Ovary (tissue), 7 donors: ENCODE measurements at regions not wholly inside any gene's neighbourhood (a gene's known extent, or its start where the extent isn't known, plus 50 kb on each side); places are given as distances from the start of the nearest gene placed in this dataset.
"Not testable (repeated sequence)": the region's sequence is repeated elsewhere in the genome, so short reads cannot be mapped to it uniquely, and the experiment has no call there.

ENCODE experiments used
- DNase-seq, 5 donors: peaks; one replicate each; pipeline ENCODE4 v3.0.0-alpha.2; 2019 to 2020
- H3K27ac ChIP-seq, 2 donors: fragments of 200-600 bp; one replicate each; pipeline versions ENCODE4 v1.5.1 to v1.8.0; 2019 to 2022
- H3K27me3 ChIP-seq: fragments of 200-600 bp; one replicate; pipeline ENCODE4 v1.8.0; 2022
- H3K36me3 ChIP-seq: fragments of 200-600 bp; sonication (generic); one replicate; pipeline ENCODE4 v1.5.1; 2019
- H3K4me1 ChIP-seq: one replicate; pipeline ENCODE4 v1.8.1; 2013; ENCODE audit warnings: mild to moderate bottlenecking, moderate library complexity; ENCODE audit not compliant: insufficient read depth
- H3K4me3 ChIP-seq: fragments of 200-600 bp; sonication (generic); one replicate; pipeline ENCODE4 v1.5.1; 2017
- H3K9me3 ChIP-seq, 2 donors: fragments of 200-600 bp in 1 of 2; sonication (generic) in 1 of 2; one replicate each; pipeline versions ENCODE4 v1.5.1 to v1.8.1; 2013 to 2019; ENCODE audit warnings: mild to moderate bottlenecking in 1 of 2, moderate library complexity in 1 of 2
- EP300 ChIP-seq: sonication (generic); formaldehyde crosslinking; IDR thresholded peaks from one replicate; pipeline ENCODE4 v1.6.1; 2017; ENCODE audit warnings: antibody characterized with exemption
- POLR2A ChIP-seq: fragments of 450-650 bp; IDR thresholded peaks from one replicate; pipeline ENCODE4 v1.6.1; 2017; ENCODE audit warnings: antibody characterized with exemption, mild to moderate bottlenecking, moderate library complexity
- WGBS, 3 donors: extraction: QIAGEN DNeasy Blood & Tissue Kit in 1 of 3; methylation state at CpG; one replicate each; pipeline versions ENCODE4 v1.1.5 to v1.1.7; 2013 to 2017; 5-methylcytosine and 5-hydroxymethylcytosine counted together
- intact Hi-C, 4 donors: fragments of 100-400 bp; cut with DNase I; formaldehyde crosslinking; loops; one replicate each; pipeline versions ENCODE4 v1.11.0 to v1.15.1; 2022 to 2023
- TF ChIP-seq, protein P1 (sequence below), 3 donors: fragments of 450-650 bp in 2 of 3; fragments of 200-600 bp in 1 of 3; IDR thresholded peaks; one replicate each; pipeline versions ENCODE4 v1.5.1 to v1.8.0; 2016 to 2022; ENCODE audit warnings: antibody characterized with exemption in 3 of 3, mild to moderate bottlenecking in 1 of 3
- donor health status: DM: no; HTN: no; CAD: no; lungs with moderate emphysema.
- donor health status: DM: no; HTN: no; CAD: no.
- donor health status: Bipolar disorder and iron deficiency.
- donor health status: DM: no; HTN: no; CAD: no.
- donor health status: DM: yes; HTN: yes; CAD: no.

- intact Hi-C loops: no loop called here
- Histone ChIP-seq H3K27me3 (no peaks in the 10 kb centered on the region), H3K36me3 (no peaks in the 10 kb centered on the region), H3K4me1 (no peaks in the 10 kb centered on the region), H3K9me3 (no peaks in the 10 kb centered on the region), H3K4me3 (no peak overlapping the region), H3K27ac (no peak overlapping the region)
- TF ChIP-seq POLR2A (no peak), EP300 (no peak)
- TF ChIP-seq, protein P1, sequence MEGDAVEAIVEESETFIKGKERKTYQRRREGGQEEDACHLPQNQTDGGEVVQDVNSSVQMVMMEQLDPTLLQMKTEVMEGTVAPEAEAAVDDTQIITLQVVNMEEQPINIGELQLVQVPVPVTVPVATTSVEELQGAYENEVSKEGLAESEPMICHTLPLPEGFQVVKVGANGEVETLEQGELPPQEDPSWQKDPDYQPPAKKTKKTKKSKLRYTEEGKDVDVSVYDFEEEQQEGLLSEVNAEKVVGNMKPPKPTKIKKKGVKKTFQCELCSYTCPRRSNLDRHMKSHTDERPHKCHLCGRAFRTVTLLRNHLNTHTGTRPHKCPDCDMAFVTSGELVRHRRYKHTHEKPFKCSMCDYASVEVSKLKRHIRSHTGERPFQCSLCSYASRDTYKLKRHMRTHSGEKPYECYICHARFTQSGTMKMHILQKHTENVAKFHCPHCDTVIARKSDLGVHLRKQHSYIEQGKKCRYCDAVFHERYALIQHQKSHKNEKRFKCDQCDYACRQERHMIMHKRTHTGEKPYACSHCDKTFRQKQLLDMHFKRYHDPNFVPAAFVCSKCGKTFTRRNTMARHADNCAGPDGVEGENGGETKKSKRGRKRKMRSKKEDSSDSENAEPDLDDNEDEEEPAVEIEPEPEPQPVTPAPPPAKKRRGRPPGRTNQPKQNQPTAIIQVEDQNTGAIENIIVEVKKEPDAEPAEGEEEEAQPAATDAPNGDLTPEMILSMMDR (IDR thresholded peaks at IDR 0.05): no peak
- DNase-seq: no peak
Observed at GRCh38 chr13:52916486-52916990, 68.1 kb upstream of the PCDH8 start.

DNA sequence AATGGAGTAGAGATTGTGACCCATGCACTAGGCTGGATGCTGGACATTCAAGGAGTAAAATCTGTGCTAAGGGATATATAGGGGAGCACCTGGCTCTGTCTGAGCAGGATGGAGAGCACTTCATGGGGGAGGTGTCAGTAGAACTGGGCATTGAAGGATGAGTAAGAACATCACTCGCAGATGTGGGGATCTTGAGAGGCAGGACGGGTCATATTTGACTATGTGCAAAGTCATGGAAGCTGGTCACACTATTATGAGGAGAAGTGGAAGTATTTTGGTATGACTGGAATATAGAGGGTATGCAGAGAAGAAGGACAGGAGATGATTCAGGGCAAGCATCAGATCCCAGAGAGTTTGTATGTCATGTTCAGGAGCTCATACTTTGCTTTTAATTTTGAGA lies 62.9 kb upstream of the PCDH8 start:
- H3K9me3 ChIP-seq: no peaks in the 10 kb centered on the region
- no peak for DNase-seq
- no peak overlapping the region for H3K27ac ChIP-seq
- 57 to 94% (median 91%) methylated on average over 2 of the region's 2 CpGs for WGBS, 3 donors
- no peaks in the 10 kb centered on the region for H3K36me3 ChIP-seq
- no peak overlapping the region for H3K4me3 ChIP-seq
- intact Hi-C loops: no loop called here
- TF ChIP-seq POLR2A: no peak
- TF ChIP-seq, protein P1 (IDR thresholded peaks at IDR 0.05): no peak
- no peak for TF ChIP-seq EP300
- H3K4me1 ChIP-seq: no peaks in the 10 kb centered on the region
- H3K27me3 ChIP-seq: no peaks in the 10 kb centered on the region

- H3K27me3 ChIP-seq, H3K4me1 ChIP-seq, H3K36me3 ChIP-seq, DNase-seq, H3K4me3 ChIP-seq, H3K27ac ChIP-seq, intact Hi-C loops, H3K9me3 ChIP-seq: not testable (repeated sequence)
- 61 to 77% (median 69%) methylated on average over 2 of the region's 2 CpGs for WGBS, 3 donors
Observed at GRCh38 chr13:52910318-52910717, 61.9 kb upstream of the PCDH8 start.

DNA sequence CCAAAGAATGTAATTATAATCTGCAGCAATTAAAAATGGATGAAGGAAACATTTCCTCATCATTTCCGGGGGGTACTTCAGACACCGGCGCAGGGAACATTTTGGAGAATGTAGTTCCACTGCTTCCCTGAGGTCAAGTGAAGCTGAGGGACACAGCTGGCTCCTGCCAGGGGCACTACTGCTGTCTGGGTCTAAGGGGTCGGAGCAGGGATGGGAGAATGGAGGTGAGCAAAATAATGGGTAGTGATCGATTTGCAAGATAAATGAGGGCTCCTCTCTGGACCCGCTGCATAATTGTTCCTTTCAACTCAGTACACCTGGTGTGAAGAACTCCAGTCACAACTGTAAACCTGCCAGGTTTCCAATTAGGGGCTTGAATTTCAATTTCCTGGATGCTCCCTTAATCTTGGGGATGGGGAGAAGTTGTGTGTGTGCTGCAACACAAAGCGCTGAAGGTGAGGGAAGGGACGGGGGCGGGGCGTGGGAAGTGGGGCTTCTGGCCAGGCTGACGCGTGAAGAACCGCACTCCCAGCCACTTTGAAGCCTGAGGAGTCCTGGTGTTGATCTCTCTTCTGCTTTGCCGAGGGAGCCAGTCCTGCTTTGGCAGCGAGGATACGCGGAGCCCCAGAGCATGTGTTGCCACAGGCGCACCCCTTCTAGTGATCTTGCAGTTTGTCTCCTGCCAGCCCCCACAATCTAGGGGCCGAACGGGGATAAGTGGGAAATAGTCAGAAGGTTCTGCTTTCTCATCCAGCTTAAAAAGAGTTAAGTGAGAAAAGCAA lies 57.9 kb upstream of the PCDH8 start:
- H3K27ac ChIP-seq: no peak overlapping the region
- no peaks in the 10 kb centered on the region for H3K36me3 ChIP-seq
- no peak for DNase-seq
- no peaks in the 10 kb centered on the region for H3K9me3 ChIP-seq
- H3K4me3 ChIP-seq: no peak overlapping the region
- 19 to 22% (median 22%) methylated on average over 20 of the region's 20 CpGs for WGBS, 3 donors
- no peaks in the 10 kb centered on the region for H3K4me1 ChIP-seq
- H3K27me3 ChIP-seq: no peaks in the 10 kb centered on the region
- no peak for TF ChIP-seq POLR2A
- TF ChIP-seq, protein P1 (IDR thresholded peaks at IDR 0.05): no peak
- intact Hi-C loops: no loop called here

DNA sequence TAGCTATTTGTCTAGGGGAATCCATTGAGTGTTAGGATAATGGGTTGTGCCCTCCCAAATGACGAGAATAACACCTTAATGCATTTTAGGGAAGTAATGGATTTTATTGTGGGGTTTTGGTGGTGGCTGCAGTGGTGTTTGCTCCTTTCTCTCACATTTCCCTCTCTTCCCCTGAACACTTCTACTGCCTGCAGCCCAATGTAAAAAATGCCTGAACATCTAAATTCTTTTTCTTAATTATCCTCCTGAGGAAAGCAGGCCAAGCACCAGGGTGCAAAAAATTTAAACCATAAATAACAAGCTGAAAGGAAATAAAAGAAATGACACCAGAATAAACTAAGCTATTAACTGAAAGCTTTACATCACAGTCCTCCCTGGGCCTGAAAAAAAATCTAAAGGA lies 57.3 kb upstream of the PCDH8 start:
- Histone ChIP-seq H3K4me1 (no peaks in the 10 kb centered on the region), H3K27me3 (no peaks in the 10 kb centered on the region), H3K9me3 (no peaks in the 10 kb centered on the region), H3K27ac (no peak overlapping the region), H3K4me3 (no peak overlapping the region), H3K36me3 (no peaks in the 10 kb centered on the region)
- no peak for DNase-seq
- intact Hi-C loops: no loop called here
- TF ChIP-seq POLR2A (no peak), EP300 (no peak)
- TF ChIP-seq, protein P1 (IDR thresholded peaks at IDR 0.05): no peak
- 48 to 76% (median 74%) methylated on average over 1 of the region's 1 CpG for WGBS, 3 donors
